ENCODE measurements at regions not wholly inside any gene's neighbourhood (a gene's known extent, or its start where the extent isn't known, plus 50 kb on each side); places are given as distances from the start of the nearest gene placed in this dataset.
A peak's percentile ranks its signal among the peaks of the same experiment; 100 is the strongest.
"Not testable (repeated sequence)": the region's sequence is repeated elsewhere in the genome, so short reads cannot be mapped to it uniquely, and the experiment has no call there.

DNA sequence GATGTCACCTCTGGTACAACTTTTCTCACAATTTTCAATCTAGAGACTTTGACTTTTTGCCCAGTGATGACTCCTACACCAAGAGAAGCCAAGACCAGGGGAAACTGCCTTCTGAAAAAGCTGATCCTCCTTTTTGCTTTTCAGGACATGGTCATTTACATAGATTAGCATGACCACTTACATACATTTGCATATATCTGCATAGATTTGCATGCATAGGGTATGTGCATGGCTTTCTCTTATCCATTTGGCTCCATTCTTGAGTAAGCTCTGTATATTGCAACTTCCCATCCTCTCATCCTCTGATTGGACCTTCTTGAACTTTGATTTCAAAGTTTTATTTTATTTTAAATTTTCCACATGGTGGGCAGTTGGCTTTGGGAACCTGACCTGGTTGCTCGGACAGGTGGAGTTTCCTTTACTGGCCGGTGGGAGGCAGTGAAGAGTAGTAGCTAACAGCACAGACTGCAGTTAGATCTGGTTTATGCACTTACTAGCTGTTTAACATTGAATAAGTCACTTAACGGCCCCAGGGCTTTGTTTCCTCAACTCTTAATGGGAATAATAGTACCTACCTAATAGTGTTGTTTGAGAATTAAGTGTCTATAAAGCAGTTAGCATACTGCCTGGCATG lies 92.9 kb downstream of the GPR139 start:
- DNase-seq = peak; percentile 13

DNA sequence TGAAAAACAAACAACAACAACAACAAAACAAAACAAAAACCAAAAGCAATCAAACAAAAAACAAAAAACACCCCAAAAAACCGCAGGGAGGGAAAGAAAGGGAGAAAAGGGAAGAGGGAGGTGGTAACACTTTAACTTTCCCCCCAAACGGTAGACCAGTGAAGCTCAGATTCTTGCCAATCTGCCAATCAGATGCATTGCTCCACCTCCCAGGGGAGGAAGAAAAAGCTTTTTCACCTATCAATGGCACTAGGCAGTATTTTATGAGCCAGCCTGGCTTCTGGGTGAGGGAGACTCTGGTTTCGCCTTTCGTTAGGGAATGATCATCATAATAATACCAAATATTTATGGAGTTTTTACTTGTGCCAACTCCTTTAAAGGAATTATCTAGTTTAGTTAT lies 94.1 kb downstream of the GPR139 start:
- no peak for DNase-seq

DNA sequence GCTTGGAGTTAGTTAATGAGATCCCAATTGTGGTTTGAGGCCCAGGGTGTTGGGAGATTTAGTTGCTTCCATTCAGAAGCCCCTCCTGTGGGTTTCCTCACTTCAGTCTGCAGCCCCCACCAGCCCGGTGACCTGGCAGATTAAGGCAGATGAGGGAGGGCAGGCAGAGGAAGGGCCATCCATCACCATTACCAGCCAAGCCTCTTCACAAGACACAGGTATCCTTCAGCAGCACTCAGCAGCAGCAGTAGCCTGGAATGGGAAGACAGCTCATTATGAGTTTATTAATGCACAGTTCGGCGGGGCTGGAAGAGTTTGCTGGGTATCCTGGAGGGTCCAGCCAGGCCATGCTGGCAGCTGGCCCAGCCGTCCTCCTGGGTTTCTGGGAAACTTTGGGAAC lies 90.0 kb upstream of the GPRC5B start:
- DNase-seq = no peak

DNA sequence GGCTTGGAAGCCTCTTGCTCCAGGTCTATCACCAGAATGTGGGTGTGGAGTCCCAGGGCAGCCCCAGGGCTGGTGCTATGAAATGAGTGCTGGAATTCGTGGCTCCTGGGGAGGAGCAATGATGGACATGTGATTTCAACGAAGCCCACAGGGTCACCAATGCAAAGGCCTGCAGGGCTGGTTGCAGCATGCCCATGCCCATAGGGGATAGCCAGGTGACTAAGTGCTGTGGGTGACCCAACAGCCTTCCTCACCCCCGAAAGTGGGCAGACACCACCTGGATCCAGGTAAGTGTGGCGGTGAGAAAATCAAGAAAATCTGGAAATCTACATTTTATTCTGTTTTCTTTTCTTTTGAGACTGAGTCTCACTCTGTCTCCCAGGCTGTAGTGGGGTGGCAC lies 87.5 kb upstream of the GPRC5B start:
- no peak for DNase-seq

DNA sequence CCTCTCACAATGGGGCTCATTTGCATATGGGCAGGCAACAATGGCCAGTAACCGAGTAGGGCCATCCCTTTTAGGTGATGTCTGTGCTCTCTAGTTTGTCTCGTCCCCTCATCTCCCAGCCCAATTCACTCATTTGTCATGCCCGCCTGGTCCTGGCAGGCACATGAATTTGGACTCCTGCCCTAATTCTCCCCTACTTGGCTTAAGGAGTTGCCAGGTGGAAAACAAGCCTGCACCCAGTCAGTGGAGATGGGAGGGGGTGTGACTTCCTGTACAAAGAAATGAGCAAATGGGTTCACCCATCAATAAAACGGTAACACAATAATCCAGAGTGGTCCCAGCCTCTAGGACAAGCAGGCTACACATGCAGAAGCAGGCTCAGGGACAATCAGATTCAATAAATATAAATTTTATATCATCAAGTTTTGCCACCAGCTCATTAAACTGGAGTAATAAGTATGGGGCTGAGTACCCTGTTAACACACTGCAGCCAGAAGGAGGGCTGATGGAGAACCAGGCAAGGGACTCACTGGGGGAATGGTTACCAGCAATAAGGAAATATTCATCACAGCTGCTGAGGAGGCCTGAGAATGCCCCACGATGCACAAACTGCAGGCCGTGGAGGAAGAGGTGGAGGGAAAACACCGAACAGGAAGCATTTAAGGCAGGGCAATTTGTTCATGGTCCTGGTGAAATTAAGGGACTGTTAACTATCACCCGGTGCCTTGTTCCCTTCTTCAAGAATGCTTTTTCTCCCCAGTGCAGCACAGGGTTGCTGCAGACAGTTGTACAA lies 84.4 kb upstream of the GPRC5B start:
- DNase-seq = no peak

DNA sequence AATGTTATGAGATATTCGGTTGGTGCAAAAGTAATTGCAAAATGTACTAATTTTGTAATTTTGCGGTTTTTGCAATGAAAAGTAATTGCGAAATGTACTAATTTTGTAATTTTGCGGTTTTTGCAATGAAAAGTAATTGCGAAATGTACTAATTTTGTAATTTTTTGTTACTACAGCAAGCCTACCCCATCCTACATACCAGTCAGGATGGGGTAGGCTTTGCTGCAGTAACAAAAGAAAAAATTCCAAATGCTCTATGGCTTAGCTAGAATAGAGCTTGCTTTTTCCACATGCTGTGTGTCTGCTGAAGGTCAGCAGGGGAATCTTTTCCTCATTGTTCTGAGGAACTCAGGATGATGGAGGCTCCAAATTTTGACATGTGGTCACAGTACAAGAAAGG lies 83.3 kb upstream of the GPRC5B start:
- no peak for DNase-seq

DNA sequence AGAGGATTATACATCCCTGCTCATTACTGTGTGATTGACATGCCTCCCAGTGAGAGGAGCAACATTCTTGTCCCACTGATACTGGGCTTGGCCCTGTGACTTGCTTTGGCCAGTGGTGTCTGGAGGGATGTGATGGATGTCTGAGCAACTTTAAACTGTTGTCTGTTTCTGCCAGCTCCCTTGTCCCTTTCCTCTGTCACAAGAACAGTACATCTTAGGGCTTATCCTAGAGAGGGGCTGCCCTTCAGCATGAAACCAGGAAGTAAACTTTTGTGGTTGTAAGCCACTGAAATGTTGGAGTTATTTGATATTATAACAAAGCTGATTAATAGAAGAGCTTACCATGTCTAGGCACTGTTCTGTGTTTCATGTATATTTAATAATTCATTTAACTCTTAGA lies 82.9 kb upstream of the GPRC5B start:
- no peak for DNase-seq

DNA sequence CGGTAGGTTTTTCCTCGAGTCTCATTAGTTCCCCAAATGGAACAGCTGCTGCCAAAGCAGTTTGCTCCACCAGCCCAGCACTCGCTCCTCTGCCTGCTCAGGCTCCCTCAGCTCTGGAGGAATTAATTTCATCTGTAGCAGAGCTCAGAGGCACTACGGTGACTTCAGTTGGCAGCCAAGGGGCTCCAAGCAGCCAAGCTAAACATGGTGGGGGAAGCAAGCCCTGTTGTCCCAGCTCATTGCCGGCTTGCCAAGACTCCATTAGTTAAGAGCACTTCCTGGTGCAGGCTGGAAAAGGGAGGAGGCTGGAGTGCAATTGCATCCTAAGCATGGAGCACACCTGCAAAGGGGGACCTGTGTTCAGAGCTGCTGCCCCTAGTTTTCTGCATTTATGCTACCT lies 78.7 kb upstream of the GPRC5B start:
- no peak for DNase-seq

DNA sequence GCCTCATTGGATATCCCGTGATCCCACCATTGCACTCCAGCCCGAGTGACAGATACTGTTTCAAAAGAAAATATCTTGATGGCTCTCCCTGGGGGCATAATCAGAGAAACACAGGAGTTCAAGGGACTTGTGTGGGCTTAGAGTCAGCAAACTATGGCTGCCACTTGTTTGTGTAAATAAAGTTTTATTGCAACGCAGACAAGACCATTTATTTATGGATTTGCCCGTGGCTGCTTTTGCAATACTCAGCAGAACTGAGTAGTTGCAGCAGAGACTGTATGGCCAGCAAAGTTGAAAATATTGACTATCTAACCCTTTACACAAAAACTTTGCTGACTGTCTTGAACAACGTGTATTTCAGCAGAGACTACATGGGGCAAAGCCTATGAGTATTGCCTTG lies 75.5 kb upstream of the GPRC5B start:
- DNase-seq = no peak

DNA sequence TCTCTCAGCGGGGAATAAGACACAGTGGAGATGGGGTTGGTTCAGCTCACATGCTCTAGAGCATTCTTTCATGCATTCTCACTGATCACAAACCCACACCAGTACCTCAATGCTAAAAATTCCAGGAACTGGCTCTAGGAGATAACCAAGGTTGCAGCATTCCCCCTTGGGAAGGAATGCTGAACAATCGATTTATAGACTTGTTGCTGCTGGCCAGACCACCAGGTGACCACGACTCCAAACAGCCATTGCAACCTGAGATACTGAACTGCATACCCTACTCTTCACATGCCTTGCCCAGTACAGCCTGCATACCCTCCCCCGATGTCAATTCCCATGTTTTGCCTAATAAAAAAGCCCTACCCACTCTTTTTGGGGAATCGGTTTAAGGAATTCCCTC lies 75.1 kb upstream of the GPRC5B start:
- no peak for DNase-seq

DNA sequence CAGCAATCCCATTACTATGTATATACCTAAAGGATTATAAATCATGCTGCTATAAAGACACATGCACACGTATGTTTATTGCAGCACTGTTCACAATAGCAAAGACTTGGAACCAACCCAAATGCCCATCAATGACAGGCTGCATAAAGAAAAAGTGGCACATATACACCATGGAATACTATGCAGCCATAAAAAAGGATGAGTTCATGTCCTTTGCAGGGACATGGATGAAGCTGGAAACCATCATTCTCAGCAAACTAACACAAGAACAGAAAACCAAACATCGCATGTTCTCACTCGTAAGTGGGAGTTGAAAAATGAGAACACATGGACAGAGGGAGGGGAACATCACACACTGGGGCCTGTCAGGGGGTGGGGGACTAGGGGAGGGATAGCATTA lies 71.2 kb upstream of the GPRC5B start:
- DNase-seq = not testable (repeated sequence)

DNA sequence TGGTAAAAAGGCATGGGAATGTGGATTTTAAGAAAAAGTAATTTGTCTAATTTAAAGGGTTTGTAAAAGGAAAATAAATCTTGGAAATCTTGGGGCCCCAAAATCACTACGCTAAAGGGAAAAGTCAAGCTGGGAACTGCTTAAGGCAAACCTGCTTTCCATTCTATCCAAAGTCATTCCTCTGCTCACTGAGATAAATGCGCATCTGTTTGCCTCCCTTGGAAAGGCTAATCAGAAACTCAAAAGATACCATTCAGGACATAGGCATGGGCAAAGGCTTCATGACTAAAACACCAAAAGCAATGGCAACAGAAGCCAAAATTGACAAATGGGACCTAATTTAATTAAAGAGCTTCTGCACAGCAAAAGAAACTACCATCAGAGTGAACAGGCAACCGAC lies 70.4 kb upstream of the GPRC5B start:
- not testable (repeated sequence) for DNase-seq

DNA sequence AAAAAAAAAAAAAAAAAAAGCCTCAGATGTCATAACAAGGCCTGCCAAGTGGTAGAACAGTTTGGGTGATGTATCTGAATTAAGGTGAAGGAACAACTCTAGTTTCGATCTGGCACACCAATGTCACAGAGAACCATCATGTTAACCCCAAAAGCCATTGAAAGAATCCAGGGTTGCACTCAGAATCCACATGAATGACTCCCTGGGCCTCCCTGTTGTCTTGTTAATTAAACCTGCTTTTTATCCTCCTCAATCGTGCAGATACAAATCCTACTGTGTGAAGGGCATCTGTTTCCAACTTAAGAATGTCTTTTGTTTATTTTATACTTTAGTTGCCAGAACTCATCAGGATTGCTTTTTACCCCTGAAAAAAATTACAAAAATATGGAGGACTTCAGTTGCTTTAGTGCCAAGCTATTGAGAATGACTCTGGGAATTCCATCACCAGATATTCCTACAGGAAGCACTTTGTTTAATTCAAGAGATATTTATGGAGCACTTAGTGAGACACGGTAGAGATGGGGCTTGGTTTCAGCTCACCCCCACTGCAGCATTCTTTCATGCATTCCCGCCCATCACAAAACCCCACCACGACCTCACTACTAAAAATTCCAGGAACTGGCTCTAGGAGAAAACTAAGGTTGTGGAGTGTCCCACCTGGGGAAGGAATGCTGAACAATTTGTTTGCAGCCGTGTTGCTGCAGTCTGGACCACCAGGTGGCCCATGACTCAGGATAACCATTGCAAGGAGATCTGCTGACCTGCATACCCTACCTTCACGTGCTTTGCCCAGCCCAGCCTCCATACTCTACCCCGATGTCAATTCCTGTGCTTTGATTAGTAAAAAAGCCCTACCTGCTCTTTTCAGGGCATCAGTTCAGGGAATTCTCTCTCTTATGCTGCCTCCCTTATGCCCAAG lies 63.8 kb upstream of the GPRC5B start:
- no peak for DNase-seq

DNA sequence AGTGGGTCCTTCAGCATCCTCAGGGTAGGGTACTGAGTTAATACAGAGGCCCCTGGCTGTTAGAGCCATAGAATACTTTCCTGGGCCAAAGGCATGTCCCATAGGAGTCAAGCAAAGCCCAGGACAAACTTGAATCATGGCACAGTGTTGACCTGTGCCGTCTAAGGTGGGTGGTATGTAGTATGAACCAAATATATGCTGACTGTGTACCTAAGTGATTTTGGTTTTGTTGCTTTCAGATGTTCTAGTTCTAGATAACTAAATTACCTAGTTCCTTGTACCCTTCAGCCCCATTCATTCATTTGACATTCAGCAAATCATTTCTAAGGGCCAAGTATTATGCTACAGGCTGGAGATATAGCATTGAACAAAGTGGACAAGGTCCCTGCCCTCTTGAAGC lies 61.3 kb upstream of the GPRC5B start:
- no peak for DNase-seq

DNA sequence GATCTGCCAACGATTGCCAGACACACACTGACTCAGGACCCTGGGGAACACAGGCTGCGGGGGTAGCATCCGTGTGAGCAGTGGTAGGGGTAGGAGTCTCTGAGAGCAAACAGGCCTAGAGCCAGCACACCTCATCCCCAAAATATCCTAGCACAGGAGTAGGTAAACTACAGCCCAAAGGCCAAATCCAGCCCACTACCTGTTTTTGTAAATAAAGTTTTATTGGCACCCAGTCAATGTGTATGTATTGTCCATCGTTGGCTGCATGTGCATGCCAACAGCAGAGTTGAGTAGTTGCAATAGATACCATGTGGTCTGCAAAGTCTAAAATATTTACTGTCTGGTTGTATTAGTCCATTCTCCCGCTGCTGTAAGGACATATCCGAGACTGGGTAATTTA lies 55.5 kb upstream of the GPRC5B start:
- no peak for DNase-seq

DNA sequence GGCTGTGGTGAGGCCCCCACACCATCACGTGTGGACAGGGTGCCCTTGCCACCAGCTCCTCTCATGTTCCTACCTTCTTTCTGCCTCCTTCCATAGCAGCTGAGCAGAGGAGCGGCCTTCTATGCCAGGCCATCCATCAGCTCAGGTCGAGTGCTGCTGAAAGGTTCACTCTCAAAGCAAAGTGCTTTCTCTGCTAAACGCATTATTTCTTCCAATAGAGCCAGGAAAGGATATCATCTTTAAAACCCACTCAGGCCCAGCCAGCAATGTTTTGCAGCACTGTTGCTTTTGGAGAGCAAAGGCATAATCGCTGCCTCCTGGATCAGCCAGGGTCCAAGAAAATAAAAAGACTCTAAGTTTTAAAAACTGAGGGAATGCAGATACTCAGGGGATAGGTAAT lies 54.9 kb upstream of the GPRC5B start:
- no peak for DNase-seq

DNA sequence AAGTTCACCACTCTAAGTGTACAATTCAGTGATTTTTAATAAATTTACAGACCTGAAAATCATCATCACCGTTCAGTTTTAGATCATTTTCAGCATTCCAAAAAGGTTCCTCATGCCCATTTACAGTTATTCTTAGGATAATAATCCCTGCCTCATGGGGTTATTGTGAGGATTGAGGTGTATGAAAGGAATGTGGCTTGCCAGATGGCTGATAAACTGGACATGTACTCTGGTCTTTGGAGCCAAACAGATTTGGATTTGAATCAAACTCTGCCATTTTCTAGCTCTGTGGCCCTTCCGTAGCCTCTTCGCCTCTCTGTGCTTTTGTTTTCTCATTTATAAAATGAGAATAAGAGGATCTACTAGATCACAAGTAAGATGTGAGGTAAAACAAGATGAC lies 53.9 kb upstream of the GPRC5B start:
- DNase-seq = no peak

DNA sequence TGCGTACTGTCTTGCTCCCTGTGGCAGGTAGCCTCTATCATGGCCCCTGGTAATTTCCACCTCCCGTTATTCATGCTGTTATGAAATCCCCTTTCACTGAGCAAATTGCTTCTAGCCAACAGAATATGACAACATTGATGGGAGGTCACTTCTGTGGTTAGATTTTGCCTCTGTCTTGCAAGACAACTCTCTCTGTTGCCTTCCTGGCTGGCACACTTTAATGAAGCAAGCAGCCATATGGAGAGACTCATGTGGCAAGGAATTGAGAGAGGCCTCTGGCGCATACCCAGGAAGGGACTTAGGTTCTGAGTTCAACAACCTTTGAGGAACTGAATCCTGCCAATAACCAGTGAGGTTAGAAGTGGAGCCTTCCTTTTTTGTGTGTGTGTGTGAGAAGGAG lies 51.8 kb upstream of the GPRC5B start:
- no peak for DNase-seq

DNA sequence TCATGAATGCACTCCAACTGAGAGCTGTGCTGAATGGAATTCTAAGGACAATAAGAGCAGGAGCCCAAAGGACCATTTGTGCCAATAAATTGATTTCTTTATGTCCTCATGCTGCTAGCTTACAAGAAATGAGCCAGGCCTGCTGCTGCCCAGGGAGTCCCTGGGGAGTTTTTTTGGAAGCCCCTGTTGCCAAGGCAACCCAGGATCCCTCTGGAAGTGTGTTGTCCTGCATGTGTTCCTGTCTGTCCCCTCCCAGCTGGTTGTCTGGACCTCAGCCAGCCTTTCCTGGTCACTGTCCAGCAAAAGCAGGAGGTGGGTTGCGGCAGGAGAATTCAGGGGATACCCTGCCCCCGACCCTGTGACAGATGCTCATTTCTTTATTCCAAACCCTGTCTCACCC lies 51.0 kb upstream of the GPRC5B start:
- no peak for DNase-seq
